ENCODE measurements at regions not wholly inside any gene's neighbourhood (a gene's known extent, or its start where the extent isn't known, plus 50 kb on each side); places are given as distances from the start of the nearest gene placed in this dataset.

DNA sequence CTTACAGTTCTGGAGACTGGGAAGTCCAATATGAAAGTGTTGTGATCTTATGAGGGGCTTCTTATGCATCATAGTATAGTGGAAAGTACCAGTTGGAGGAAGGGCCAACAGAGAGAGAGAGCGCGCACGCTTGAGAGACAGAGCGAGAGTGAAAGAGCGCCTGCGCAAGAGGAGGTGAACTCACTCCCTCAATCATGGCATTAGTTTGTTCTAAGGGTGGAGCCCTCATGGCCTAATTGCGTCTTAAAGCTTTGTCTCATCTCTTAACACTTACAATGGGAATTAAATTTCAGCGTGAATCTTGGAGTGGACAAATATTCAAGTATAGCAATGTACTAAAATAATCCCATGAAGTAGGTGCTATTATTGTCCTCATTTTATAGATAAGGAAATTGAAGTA, 303.2 kb downstream of the OSTF1 start:
- WGBS (ENCODE audit: low lambda C conversion rate) = 67% methylated on average over 8 of the region's 8 CpGs
- no peak for ATAC-seq
- ChIA-PET CTCF (ENCODE audit: low intra/inter-chr PET ratio, low total read pairs) (no interaction called here), POLR2A (no interaction called here)
- no peaks in the 10 kb centered on the region; the same call in 1 of the 2 replicates for H3K9me3 ChIP-seq (ENCODE audit: low read length)
- no peaks in the 10 kb centered on the region for H4K20me1 ChIP-seq (ENCODE audit: insufficient read depth, low read length)
- H2AFZ ChIP-seq (ENCODE audit: low read length) = no peak overlapping the region
- in situ Hi-C loops (cut with HindIII; ENCODE audit: extremely low pct_ligation_motif_present, low pct_unique_long_range_greater_than_20kb) = no loop called here
- no peaks in the 10 kb centered on the region for H3K36me3 ChIP-seq (replicated peaks in 1 of 2; ENCODE audit: control insufficient read depth in 1 of 2, insufficient read depth in 2 of 2, low read length in 2 of 2)
- no peak overlapping the region for H3K9ac ChIP-seq (ENCODE audit: insufficient read depth, low read depth, low read length)
- no peak overlapping the region for H3K27ac ChIP-seq (ENCODE audit: extremely low read length, insufficient read depth, low read length)
- H3K79me2 ChIP-seq (ENCODE audit: insufficient read depth, low read length) = no peaks in the 10 kb centered on the region
- DNase-seq (ENCODE audit: low spot score) = no peak
- FAIRE-seq = no peak
- H3K4me3 ChIP-seq (replicated peaks in 1 of 3; ENCODE audit: insufficient read depth in 1 of 3, low read depth in 2 of 3, low read length in 3 of 3) = no peak overlapping the region
- no peak for TF ChIP-seq ZNF576 (CRISPR knock-in tag; IDR thresholded peaks at IDR 0.05)
- no peak for TF ChIP-seq ZNF335 (CRISPR knock-in tag; IDR thresholded peaks at IDR 0.05)
- no peak for TF ChIP-seq BATF2 (CRISPR knock-in tag; IDR thresholded peaks at IDR 0.05)
- TF ChIP-seq, protein P1, sequence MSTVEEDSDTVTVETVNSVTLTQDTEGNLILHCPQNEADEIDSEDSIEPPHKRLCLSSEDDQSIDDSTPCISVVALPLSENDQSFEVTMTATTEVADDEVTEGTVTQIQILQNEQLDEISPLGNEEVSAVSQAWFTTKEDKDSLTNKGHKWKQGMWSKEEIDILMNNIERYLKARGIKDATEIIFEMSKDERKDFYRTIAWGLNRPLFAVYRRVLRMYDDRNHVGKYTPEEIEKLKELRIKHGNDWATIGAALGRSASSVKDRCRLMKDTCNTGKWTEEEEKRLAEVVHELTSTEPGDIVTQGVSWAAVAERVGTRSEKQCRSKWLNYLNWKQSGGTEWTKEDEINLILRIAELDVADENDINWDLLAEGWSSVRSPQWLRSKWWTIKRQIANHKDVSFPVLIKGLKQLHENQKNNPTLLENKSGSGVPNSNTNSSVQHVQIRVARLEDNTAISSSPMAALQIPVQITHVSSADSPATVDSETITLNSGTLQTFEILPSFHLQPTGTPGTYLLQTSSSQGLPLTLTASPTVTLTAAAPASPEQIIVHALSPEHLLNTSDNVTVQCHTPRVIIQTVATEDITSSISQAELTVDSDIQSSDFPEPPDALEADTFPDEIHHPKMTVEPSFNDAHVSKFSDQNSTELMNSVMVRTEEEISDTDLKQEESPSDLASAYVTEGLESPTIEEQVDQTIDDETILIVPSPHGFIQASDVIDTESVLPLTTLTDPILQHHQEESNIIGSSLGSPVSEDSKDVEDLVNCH (CRISPR knock-in tag; IDR thresholded peaks at IDR 0.05) = no peak
- TF ChIP-seq SRY (CRISPR knock-in tag; IDR thresholded peaks at IDR 0.05) = no peak
- TF ChIP-seq, protein P2, sequence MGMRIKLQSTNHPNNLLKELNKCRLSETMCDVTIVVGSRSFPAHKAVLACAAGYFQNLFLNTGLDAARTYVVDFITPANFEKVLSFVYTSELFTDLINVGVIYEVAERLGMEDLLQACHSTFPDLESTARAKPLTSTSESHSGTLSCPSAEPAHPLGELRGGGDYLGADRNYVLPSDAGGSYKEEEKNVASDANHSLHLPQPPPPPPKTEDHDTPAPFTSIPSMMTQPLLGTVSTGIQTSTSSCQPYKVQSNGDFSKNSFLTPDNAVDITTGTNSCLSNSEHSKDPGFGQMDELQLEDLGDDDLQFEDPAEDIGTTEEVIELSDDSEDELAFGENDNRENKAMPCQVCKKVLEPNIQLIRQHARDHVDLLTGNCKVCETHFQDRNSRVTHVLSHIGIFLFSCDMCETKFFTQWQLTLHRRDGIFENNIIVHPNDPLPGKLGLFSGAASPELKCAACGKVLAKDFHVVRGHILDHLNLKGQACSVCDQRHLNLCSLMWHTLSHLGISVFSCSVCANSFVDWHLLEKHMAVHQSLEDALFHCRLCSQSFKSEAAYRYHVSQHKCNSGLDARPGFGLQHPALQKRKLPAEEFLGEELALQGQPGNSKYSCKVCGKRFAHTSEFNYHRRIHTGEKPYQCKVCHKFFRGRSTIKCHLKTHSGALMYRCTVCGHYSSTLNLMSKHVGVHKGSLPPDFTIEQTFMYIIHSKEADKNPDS (CRISPR knock-in tag; IDR thresholded peaks at IDR 0.05) = no peak
- no TSS peak for BruUV-seq (replicated peaks)
- no peaks in the 10 kb centered on the region for H3K4me1 ChIP-seq (ENCODE audit: insufficient read depth, low read length)
- H3K27me3 ChIP-seq (ENCODE audit: control insufficient read depth in 1 of 2, insufficient read depth in 2 of 2, low read length in 2 of 2) = no peaks in the 10 kb centered on the region
- H3K4me2 ChIP-seq (ENCODE audit: low read depth, low read length) = no peak overlapping the region
- intact Hi-C loops (cut with micrococcal nuclease; ENCODE audit: unreplicated experiment) = no loop called here
